ENCODE measurements at regions not wholly inside any gene's neighbourhood (a gene's known extent, or its start where the extent isn't known, plus 50 kb on each side); places are given as distances from the start of the nearest gene placed in this dataset.

DNA sequence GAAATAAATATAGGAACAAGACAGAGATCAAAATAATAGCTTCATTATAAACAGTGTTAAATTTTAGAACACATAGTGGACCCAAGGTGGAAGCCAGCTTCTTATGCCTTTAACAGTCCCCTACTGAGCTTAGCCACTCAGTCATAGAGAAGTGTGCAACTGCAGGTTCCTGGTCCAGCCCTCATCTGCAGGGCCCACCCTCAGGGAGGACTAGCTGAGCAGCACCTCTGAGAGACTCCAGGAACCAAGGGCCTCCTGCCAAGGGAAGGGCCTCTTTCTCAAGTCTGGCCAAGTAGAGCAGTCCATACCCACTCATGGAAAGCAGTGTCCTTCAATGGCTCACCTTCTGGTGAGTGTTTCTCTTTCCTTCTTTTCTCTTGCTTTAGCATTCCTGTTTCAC lies 173.7 kb upstream of the PRPS1L1 start:
- no peak overlapping the region for H3K4me2 ChIP-seq (ENCODE audit: low read length, poor library complexity, severe bottlenecking)
- no peak for DNase-seq
- H3K9ac ChIP-seq (ENCODE audit: low read length), result no peak overlapping the region
- H3K4me3 ChIP-seq (ENCODE audit: insufficient read depth in 1 of 2, low read depth in 1 of 2, low read length in 2 of 2), result no peak overlapping the region
- H3K27me3 ChIP-seq (ENCODE audit: control insufficient read depth in 1 of 2, insufficient read depth in 1 of 2, low read length in 2 of 2), result no peaks in the 10 kb centered on the region
- H3K23ac ChIP-seq (ENCODE audit: low read length in 2 of 2), result no peak overlapping the region
- H3K79me1 ChIP-seq (replicated peaks; ENCODE audit: low read length, poor library complexity, severe bottlenecking), result no peaks in the 10 kb centered on the region
- H2BK15ac ChIP-seq (ENCODE audit: low read depth, poor library complexity, severe bottlenecking), result no peak overlapping the region
- H3K14ac ChIP-seq (ENCODE audit: low read length in 2 of 2), result no peak overlapping the region
- H3K27ac ChIP-seq (ENCODE audit: low read length, poor library complexity, severe bottlenecking), result no peak overlapping the region
- no peaks in the 10 kb centered on the region for H3K9me3 ChIP-seq (ENCODE audit: control insufficient read depth, low read length)
- H2BK5ac ChIP-seq (ENCODE audit: low read depth, low read length, poor library complexity, severe bottlenecking), result no peak overlapping the region
- H3K4ac ChIP-seq (ENCODE audit: low read depth in 1 of 2, low read length in 2 of 2), result no peak overlapping the region
- no peak overlapping the region for H3K18ac ChIP-seq (ENCODE audit: low read depth in 1 of 2, low read length in 2 of 2)
- no peaks in the 10 kb centered on the region for H3K4me1 ChIP-seq (ENCODE audit: control insufficient read depth, insufficient read depth, low read depth, low read length)
- no peak overlapping the region for H2BK120ac ChIP-seq (ENCODE audit: low read depth, low read length)
- no peak overlapping the region for H2BK12ac ChIP-seq (ENCODE audit: low read length in 2 of 2)
- no peaks in the 10 kb centered on the region for H3K36me3 ChIP-seq (ENCODE audit: control insufficient read depth in 1 of 2, insufficient read depth in 2 of 2, low read depth in 1 of 2, low read length in 2 of 2)
- no peak overlapping the region for H2AFZ ChIP-seq (ENCODE audit: low read depth, low read length)
- no peak overlapping the region for H2AK5ac ChIP-seq (ENCODE audit: low read length, severe bottlenecking)
- no peak overlapping the region for H4K91ac ChIP-seq (ENCODE audit: low read length)
- no peak overlapping the region for H4K8ac ChIP-seq (ENCODE audit: low read length)

DNA sequence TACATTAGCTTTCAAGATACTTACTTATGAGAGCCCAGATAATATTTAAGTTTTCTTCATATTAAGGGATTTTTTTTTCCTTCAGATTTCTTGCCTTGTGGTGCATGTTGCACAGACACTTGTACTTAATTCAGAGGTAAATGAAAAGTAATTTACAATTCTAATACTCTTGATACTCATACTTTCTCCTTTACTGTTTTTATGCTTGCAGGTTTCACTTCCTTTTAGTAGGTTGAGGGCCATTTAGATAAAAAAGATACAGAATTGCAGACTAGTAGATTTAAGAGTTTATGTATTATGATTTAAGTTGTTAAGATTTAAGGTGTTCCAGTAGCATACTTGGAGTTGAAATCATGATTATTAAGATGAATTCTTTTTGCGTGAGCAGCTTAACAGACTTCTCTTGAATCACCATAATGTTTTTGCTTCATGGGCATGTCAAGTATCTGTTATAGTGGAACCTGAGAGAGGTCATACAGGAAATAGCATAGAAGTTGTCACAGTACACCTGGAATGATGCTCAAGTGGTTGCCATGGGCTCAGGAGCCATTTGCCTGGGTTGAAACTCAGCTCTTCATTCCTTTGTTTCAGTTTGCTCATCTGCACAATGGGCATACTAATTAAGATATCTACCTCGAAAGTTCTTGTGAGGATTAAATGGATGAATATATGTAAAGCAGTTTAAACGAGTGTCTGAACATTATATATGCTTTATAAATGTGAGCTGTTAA lies 174.8 kb upstream of the PRPS1L1 start:
- no peak overlapping the region for H2BK120ac ChIP-seq (ENCODE audit: low read depth, low read length)
- WGBS, result 96% methylated on average over 3 of the region's 3 CpGs
- no peak overlapping the region for H2AK5ac ChIP-seq (ENCODE audit: low read length, severe bottlenecking)
- H3K18ac ChIP-seq (ENCODE audit: low read depth in 1 of 2, low read length in 2 of 2), result no peak overlapping the region
- DNase-seq, result no peak
- no peak overlapping the region for H4K8ac ChIP-seq (ENCODE audit: low read length)
- H2BK12ac ChIP-seq (ENCODE audit: low read length in 2 of 2), result no peak overlapping the region
- H3K27me3 ChIP-seq (ENCODE audit: control insufficient read depth in 1 of 2, insufficient read depth in 1 of 2, low read length in 2 of 2), result no peaks in the 10 kb centered on the region
- H3K14ac ChIP-seq (ENCODE audit: low read length in 2 of 2), result no peak overlapping the region
- H3K4me2 ChIP-seq (ENCODE audit: low read length, poor library complexity, severe bottlenecking), result no peak overlapping the region
- H3K9me3 ChIP-seq (ENCODE audit: control insufficient read depth, low read length), result no peaks in the 10 kb centered on the region
- no peaks in the 10 kb centered on the region for H3K79me1 ChIP-seq (replicated peaks; ENCODE audit: low read length, poor library complexity, severe bottlenecking)
- H3K4ac ChIP-seq (ENCODE audit: low read depth in 1 of 2, low read length in 2 of 2), result no peak overlapping the region
- H2BK5ac ChIP-seq (ENCODE audit: low read depth, low read length, poor library complexity, severe bottlenecking), result no peak overlapping the region
- H3K36me3 ChIP-seq (ENCODE audit: control insufficient read depth in 1 of 2, insufficient read depth in 2 of 2, low read depth in 1 of 2, low read length in 2 of 2), result no peaks in the 10 kb centered on the region
- no peak overlapping the region for H2AFZ ChIP-seq (ENCODE audit: low read depth, low read length)
- no peak overlapping the region for H2BK15ac ChIP-seq (ENCODE audit: low read depth, poor library complexity, severe bottlenecking)
- no peak overlapping the region for H3K4me3 ChIP-seq (ENCODE audit: insufficient read depth in 1 of 2, low read depth in 1 of 2, low read length in 2 of 2)
- H3K4me1 ChIP-seq (ENCODE audit: control insufficient read depth, insufficient read depth, low read depth, low read length), result no peaks in the 10 kb centered on the region
- no peak overlapping the region for H3K23ac ChIP-seq (ENCODE audit: low read length in 2 of 2)
- H4K91ac ChIP-seq (ENCODE audit: low read length), result no peak overlapping the region
- no peak overlapping the region for H3K9ac ChIP-seq (ENCODE audit: low read length)
- H3K27ac ChIP-seq (ENCODE audit: low read length, poor library complexity, severe bottlenecking), result no peak overlapping the region

DNA sequence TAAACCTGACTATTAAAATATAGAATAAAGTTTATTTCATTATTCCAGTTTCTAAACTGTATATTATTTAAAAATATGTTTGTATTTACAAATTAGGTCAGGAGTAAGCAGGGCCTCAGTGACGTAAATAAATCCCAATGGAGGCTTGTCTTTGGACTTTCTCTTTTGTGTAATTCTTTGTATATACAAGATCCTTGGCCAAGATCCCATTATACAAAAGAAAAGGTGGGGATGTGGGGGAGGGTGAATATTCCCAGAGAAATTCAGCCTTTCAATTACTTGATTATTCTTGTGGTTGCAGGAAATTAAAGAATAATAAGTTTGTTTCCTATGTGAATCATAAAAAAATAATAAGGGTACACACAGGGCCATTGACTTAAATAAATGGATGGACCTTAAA lies 178.7 kb upstream of the PRPS1L1 start:
- Histone ChIP-seq H3K9ac (ENCODE audit: low read length) (no peak overlapping the region), H2AK5ac (ENCODE audit: low read length, severe bottlenecking) (no peak overlapping the region), H3K4me3 (ENCODE audit: insufficient read depth in 1 of 2, low read depth in 1 of 2, low read length in 2 of 2) (no peak overlapping the region), H2BK5ac (ENCODE audit: low read depth, low read length, poor library complexity, severe bottlenecking) (no peak overlapping the region), H3K18ac (ENCODE audit: low read depth in 1 of 2, low read length in 2 of 2) (no peak overlapping the region), H3K9me3 (ENCODE audit: control insufficient read depth, low read length) (no peaks in the 10 kb centered on the region), H3K4ac (ENCODE audit: low read depth in 1 of 2, low read length in 2 of 2) (no peak overlapping the region), H3K27ac (ENCODE audit: low read length, poor library complexity, severe bottlenecking) (no peak overlapping the region), H2AFZ (ENCODE audit: low read depth, low read length) (no peak overlapping the region), H3K36me3 (ENCODE audit: control insufficient read depth in 1 of 2, insufficient read depth in 2 of 2, low read depth in 1 of 2, low read length in 2 of 2) (no peaks in the 10 kb centered on the region), H2BK120ac (ENCODE audit: low read depth, low read length) (no peak overlapping the region), H3K27me3 (ENCODE audit: control insufficient read depth in 1 of 2, insufficient read depth in 1 of 2, low read length in 2 of 2) (no peaks in the 10 kb centered on the region), H3K79me1 (replicated peaks; ENCODE audit: low read length, poor library complexity, severe bottlenecking) (no peaks in the 10 kb centered on the region), H3K4me1 (ENCODE audit: control insufficient read depth, insufficient read depth, low read depth, low read length) (no peaks in the 10 kb centered on the region), H4K8ac (ENCODE audit: low read length) (no peak overlapping the region), H3K4me2 (ENCODE audit: low read length, poor library complexity, severe bottlenecking) (no peak overlapping the region), H2BK12ac (ENCODE audit: low read length in 2 of 2) (no peak overlapping the region), H4K91ac (ENCODE audit: low read length) (no peak overlapping the region), H3K14ac (ENCODE audit: low read length in 2 of 2) (no peak overlapping the region), H2BK15ac (ENCODE audit: low read depth, poor library complexity, severe bottlenecking) (no peak overlapping the region), H3K23ac (ENCODE audit: low read length in 2 of 2) (no peak overlapping the region)
- 100% methylated on average over 1 of the region's 1 CpG for WGBS
- no peak for DNase-seq

DNA sequence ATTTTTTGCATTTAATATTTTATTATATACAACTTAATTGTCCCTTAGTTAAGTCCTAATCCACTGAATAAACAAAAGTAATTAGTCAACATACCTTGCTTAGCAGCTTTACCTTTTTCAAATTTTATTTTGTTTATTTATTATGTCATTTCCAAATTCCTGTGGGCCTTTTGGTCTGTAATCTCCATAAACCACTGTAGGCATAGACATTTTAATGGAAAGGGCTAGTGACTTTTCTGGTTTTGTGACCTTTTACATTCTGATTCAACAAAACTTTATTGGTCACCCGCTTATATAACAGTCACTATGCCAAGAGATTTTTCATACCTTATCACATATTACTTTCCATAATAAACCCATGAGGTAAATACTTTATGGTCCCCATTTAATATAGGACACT lies 181.3 kb upstream of the PRPS1L1 start:
- Histone ChIP-seq H4K8ac (ENCODE audit: low read length) (no peak overlapping the region), H3K4me1 (ENCODE audit: control insufficient read depth, insufficient read depth, low read depth, low read length) (no peaks in the 10 kb centered on the region), H3K27me3 (ENCODE audit: control insufficient read depth in 1 of 2, insufficient read depth in 1 of 2, low read length in 2 of 2) (no peaks in the 10 kb centered on the region), H3K14ac (ENCODE audit: low read length in 2 of 2) (no peak overlapping the region), H3K36me3 (ENCODE audit: control insufficient read depth in 1 of 2, insufficient read depth in 2 of 2, low read depth in 1 of 2, low read length in 2 of 2) (no peaks in the 10 kb centered on the region), H3K4me3 (ENCODE audit: insufficient read depth in 1 of 2, low read depth in 1 of 2, low read length in 2 of 2) (no peak overlapping the region), H3K4me2 (ENCODE audit: low read length, poor library complexity, severe bottlenecking) (no peak overlapping the region), H2BK12ac (ENCODE audit: low read length in 2 of 2) (no peak overlapping the region), H4K91ac (ENCODE audit: low read length) (no peak overlapping the region), H3K9me3 (ENCODE audit: control insufficient read depth, low read length) (no peaks in the 10 kb centered on the region), H2AFZ (ENCODE audit: low read depth, low read length) (no peak overlapping the region), H3K27ac (ENCODE audit: low read length, poor library complexity, severe bottlenecking) (no peak overlapping the region), H2BK120ac (ENCODE audit: low read depth, low read length) (no peak overlapping the region), H3K18ac (ENCODE audit: low read depth in 1 of 2, low read length in 2 of 2) (no peak overlapping the region), H2BK15ac (ENCODE audit: low read depth, poor library complexity, severe bottlenecking) (no peak overlapping the region), H2AK5ac (ENCODE audit: low read length, severe bottlenecking) (no peak overlapping the region), H3K79me1 (replicated peaks; ENCODE audit: low read length, poor library complexity, severe bottlenecking) (no peaks in the 10 kb centered on the region), H2BK5ac (ENCODE audit: low read depth, low read length, poor library complexity, severe bottlenecking) (no peak overlapping the region), H3K23ac (ENCODE audit: low read length in 2 of 2) (no peak overlapping the region), H3K9ac (ENCODE audit: low read length) (no peak overlapping the region), H3K4ac (ENCODE audit: low read depth in 1 of 2, low read length in 2 of 2) (no peak overlapping the region)
- no peak for DNase-seq
- WGBS, result 92% methylated on average over 1 of the region's 1 CpG
